Progenitor cell of endocrine pancreas (in vitro differentiated cells): ENCODE measurements at regions not wholly inside any gene's neighbourhood (a gene's known extent, or its start where the extent isn't known, plus 50 kb on each side); places are given as distances from the start of the nearest gene placed in this dataset.
A peak's percentile ranks its signal among the peaks of the same experiment; 100 is the strongest.

Experiments
- DNase-seq: peaks from one replicate; pipeline ENCODE4 v3.0.0; 2021; ENCODE audit warnings: low spot score; ENCODE audit not compliant: unreplicated experiment
- H3K27ac Mint-ChIP-seq: 2 replicates; pipeline ENCODE4 v1.8.0; 2021; ENCODE audit warnings: mild to moderate bottlenecking, moderate library complexity, mixed read lengths
- H3K27me3 Mint-ChIP-seq: 2 replicates; pipeline ENCODE4 v1.8.0; 2021; ENCODE audit warnings: mixed read lengths
- H3K36me3 Mint-ChIP-seq: 2 replicates; pipeline ENCODE4 v1.8.0; 2022; ENCODE audit warnings: mixed read lengths; ENCODE audit not compliant: insufficient read depth
- H3K4me1 Mint-ChIP-seq: 2 replicates; pipeline ENCODE4 v1.8.0; 2021; ENCODE audit warnings: low read depth, mixed read lengths
- H3K4me3 Mint-ChIP-seq: 2 replicates; pipeline ENCODE4 v1.8.0; 2021; ENCODE audit warnings: low read depth, mild to moderate bottlenecking, moderate library complexity, mixed read lengths
- H3K9me3 Mint-ChIP-seq: 2 replicates; pipeline ENCODE4 v1.8.0; 2021; ENCODE audit warnings: low read depth, mixed read lengths
- TF ChIP-seq, protein P1 (sequence below): fragments of 200-600 bp; sonication (generic); IDR thresholded peaks from one replicate; pipeline ENCODE4 v1.5.0; 2021; ENCODE audit warnings: antibody characterized with exemption, mild to moderate bottlenecking; ENCODE audit not compliant: unreplicated experiment

GRCh38 chr13:105907319-105908019 lies 628.0 kb downstream of the EFNB2 start:
- Mint-ChIP-seq H3K27ac (no peak overlapping the region), H3K4me3 (no peak overlapping the region), H3K36me3 (no peaks in the 10 kb centered on the region), H3K27me3 (no peaks in the 10 kb centered on the region), H3K9me3 (no peaks in the 10 kb centered on the region), H3K4me1 (peaks cover 4% of the 10 kb centered on the region)
- TF ChIP-seq, protein P1, sequence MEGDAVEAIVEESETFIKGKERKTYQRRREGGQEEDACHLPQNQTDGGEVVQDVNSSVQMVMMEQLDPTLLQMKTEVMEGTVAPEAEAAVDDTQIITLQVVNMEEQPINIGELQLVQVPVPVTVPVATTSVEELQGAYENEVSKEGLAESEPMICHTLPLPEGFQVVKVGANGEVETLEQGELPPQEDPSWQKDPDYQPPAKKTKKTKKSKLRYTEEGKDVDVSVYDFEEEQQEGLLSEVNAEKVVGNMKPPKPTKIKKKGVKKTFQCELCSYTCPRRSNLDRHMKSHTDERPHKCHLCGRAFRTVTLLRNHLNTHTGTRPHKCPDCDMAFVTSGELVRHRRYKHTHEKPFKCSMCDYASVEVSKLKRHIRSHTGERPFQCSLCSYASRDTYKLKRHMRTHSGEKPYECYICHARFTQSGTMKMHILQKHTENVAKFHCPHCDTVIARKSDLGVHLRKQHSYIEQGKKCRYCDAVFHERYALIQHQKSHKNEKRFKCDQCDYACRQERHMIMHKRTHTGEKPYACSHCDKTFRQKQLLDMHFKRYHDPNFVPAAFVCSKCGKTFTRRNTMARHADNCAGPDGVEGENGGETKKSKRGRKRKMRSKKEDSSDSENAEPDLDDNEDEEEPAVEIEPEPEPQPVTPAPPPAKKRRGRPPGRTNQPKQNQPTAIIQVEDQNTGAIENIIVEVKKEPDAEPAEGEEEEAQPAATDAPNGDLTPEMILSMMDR, result no peak
- DNase-seq, result no peak

DNA sequence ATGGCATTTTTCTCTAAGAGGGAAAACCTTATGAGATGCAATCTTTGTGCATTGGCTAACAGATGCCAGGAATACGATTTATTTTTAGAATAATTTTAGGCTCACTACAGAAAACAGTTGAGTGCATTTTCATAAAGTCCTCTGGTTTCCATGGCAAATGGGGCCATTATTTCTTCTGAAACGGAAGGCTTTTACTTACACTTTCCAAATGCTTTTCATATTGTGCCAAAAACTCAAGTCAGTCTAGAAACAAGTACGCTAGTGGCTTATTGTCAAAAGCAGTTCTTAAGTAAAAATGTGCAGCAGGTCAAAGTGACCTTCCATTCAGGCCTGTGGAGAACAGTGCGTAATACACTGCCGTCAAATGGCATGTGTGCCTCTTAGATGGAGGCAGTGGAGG lies 628.7 kb downstream of the EFNB2 start:
- TF ChIP-seq, protein P1, result no peak
- no peak overlapping the region for H3K4me3 Mint-ChIP-seq
- no peak overlapping the region for H3K27ac Mint-ChIP-seq
- H3K27me3 Mint-ChIP-seq, result no peaks in the 10 kb centered on the region
- H3K36me3 Mint-ChIP-seq, result no peaks in the 10 kb centered on the region
- no peaks in the 10 kb centered on the region for H3K9me3 Mint-ChIP-seq
- peaks cover 4% of the 10 kb centered on the region for H3K4me1 Mint-ChIP-seq
- DNase-seq, result no peak

GRCh38 chr13:105904034-105904742 lies 631.3 kb downstream of the EFNB2 start:
- Mint-ChIP-seq H3K4me1 (peaks cover 4% of the 10 kb centered on the region), H3K36me3 (no peaks in the 10 kb centered on the region), H3K27ac (peak overlapping the region; percentile 9), H3K27me3 (no peaks in the 10 kb centered on the region), H3K9me3 (no peaks in the 10 kb centered on the region), H3K4me3 (no peak overlapping the region)
- no peak for DNase-seq
- TF ChIP-seq, protein P1, result no peak

GRCh38 chr13:105902396-105902795 lies 633.1 kb downstream of the EFNB2 start:
- no peak for DNase-seq
- no peaks in the 10 kb centered on the region for H3K27me3 Mint-ChIP-seq
- peaks cover 5% of the 10 kb centered on the region for H3K9me3 Mint-ChIP-seq
- TF ChIP-seq, protein P1, result no peak
- H3K4me3 Mint-ChIP-seq, result no peak overlapping the region
- H3K4me1 Mint-ChIP-seq, result peaks cover 4% of the 10 kb centered on the region
- no peak overlapping the region for H3K27ac Mint-ChIP-seq
- no peaks in the 10 kb centered on the region for H3K36me3 Mint-ChIP-seq

- Mint-ChIP-seq H3K4me1 (no peaks in the 10 kb centered on the region), H3K27ac (no peak overlapping the region), H3K27me3 (no peaks in the 10 kb centered on the region), H3K4me3 (no peak overlapping the region), H3K9me3 (peaks cover 8% of the 10 kb centered on the region), H3K36me3 (no peaks in the 10 kb centered on the region)
- TF ChIP-seq, protein P1, result no peak
- no peak for DNase-seq
Measured at GRCh38 chr13:105897575-105897974, 637.9 kb downstream of the EFNB2 start.
